HCT116 (cell line): ENCODE measurements at regions not wholly inside any gene's neighbourhood (a gene's known extent, or its start where the extent isn't known, plus 50 kb on each side); places are given as distances from the start of the nearest gene placed in this dataset.
"Not testable (repeated sequence)": the region's sequence is repeated elsewhere in the genome, so short reads cannot be mapped to it uniquely, and the experiment has no call there.

ENCODE experiments used
- ATAC-seq: fragments of 200-7000 bp; cut with Tn5 transposase; 2 replicates; pipeline ENCODE4 v1.9.1; 2020; ENCODE audit warnings: mild to moderate bottlenecking, moderate library complexity
- BruUV-seq: library from RNA; stranded (reverse); fragments of 400-500 nt; replicated peaks from 2 replicates; lab custom pipeline; 2021; lab: Mats Ljungman, UMichigan
- CTCF ChIA-PET: fragments of 300-600 bp; sonication (Branson Sonifier 250); formaldehyde crosslinking; loops from one replicate; lab custom pipeline; 2021; ENCODE audit warnings: antibody characterized with exemption; lab: Charles Lee
- POLR2A ChIA-PET: fragments of 300-600, 350-600 bp; sonication (Branson Sonifier 250); formaldehyde crosslinking; loops from one replicate; lab custom pipeline; 2021; ENCODE audit warnings: antibody characterized with exemption; lab: Charles Lee
- RAD21 ChIA-PET, 2 experiments: fragments of 300-600 bp; sonication (Branson Sonifier 250); formaldehyde crosslinking; loops; one replicate each; lab custom pipeline; 2023; ENCODE audit warnings: low total read pairs in 2 of 2; ENCODE audit not compliant: uncharacterized antibody in 2 of 2, unreplicated experiment in 2 of 2, low non-redundant PET in 1 of 2; lab: Charles Lee
- DNase-seq: peaks from one replicate; pipeline ENCODE4 v3.0.0-alpha.2; 2010; ENCODE audit warnings: low read depth, low spot score
- H2AFZ ChIP-seq: fragments of 200-600 bp; shearing (Covaris generic), sonication (generic); 2 replicates; pipeline ENCODE4 v1.6.1; 2017; ENCODE audit warnings: low read depth, mixed run types, mixed read lengths, antibody characterized with exemption, low read length; ENCODE audit not compliant: poor library complexity, severe bottlenecking
- H3K27ac ChIP-seq: 2 replicates; pipeline ENCODE4 v1.5.1; 2012; ENCODE audit warnings: low read depth, low read length
- H3K27me3 ChIP-seq: fragments of 200-600 bp; sonication (generic); 2 replicates; pipeline ENCODE4 v1.6.1; 2016; ENCODE audit warnings: mixed run types, low read length, mixed read lengths; ENCODE audit not compliant: insufficient read depth
- H3K36me3 ChIP-seq, 2 experiments: fragments of 200-500 bp in 1 of 2; fragments of 200-600 bp in 1 of 2; sonication (Bioruptor generic) in 1 of 2; sonication (generic) in 1 of 2; 2 replicates each; pipeline versions ENCODE4 v1.5.1 to v1.6.1; 2014 to 2016; ENCODE audit warnings: low read length in 2 of 2, inconsistent platforms in 1 of 2, mixed read lengths in 1 of 2, mixed run types in 1 of 2; ENCODE audit not compliant: insufficient read depth in 2 of 2, control insufficient read depth in 1 of 2
- H3K4me1 ChIP-seq, 2 experiments: fragments of 200-600 bp in 1 of 2; sonication (generic) in 1 of 2; 2 replicates each; pipeline versions ENCODE4 v1.5.1 to v1.6.1; 2012 to 2017; ENCODE audit warnings: low read length in 2 of 2, inconsistent platforms in 1 of 2, mild to moderate bottlenecking in 1 of 2, mixed read lengths in 1 of 2, mixed run types in 1 of 2, moderate library complexity in 1 of 2; ENCODE audit not compliant: insufficient read depth in 2 of 2, control insufficient read depth in 1 of 2
- H3K4me2 ChIP-seq: fragments of 200-600 bp; sonication (generic); 2 replicates; pipeline ENCODE4 v1.6.1; 2017; ENCODE audit warnings: mixed run types, low read length, mixed read lengths
- H3K4me3 ChIP-seq, 2 experiments: fragments of 200-600 bp in 1 of 2; sonication (generic) in 1 of 2; replicated peaks in 1 of 2; 2 replicates each; pipeline ENCODE4 v1.5.1; 2011 to 2016; ENCODE audit warnings: low read length in 2 of 2, control low read depth in 1 of 2, low read depth in 1 of 2, mild to moderate bottlenecking in 1 of 2, mixed read lengths in 1 of 2, mixed run types in 1 of 2
- H3K79me2 ChIP-seq: fragments of 200-600 bp; sonication (generic); 2 replicates; pipeline ENCODE4 v1.6.1; 2017; ENCODE audit warnings: mild to moderate bottlenecking, mixed run types, low read length, moderate library complexity, mixed read lengths; ENCODE audit not compliant: insufficient read depth
- H3K9ac ChIP-seq: fragments of 200-600 bp; sonication (generic); 2 replicates; pipeline ENCODE4 v1.6.1; 2016; ENCODE audit warnings: low read length, mixed read lengths
- H3K9me2 ChIP-seq: fragments of 200-600 bp; sonication (generic), shearing (Covaris generic); 2 replicates; pipeline ENCODE4 v1.6.1; 2017; ENCODE audit warnings: mixed run types, mild to moderate bottlenecking, moderate library complexity; ENCODE audit not compliant: insufficient read depth
- H3K9me3 ChIP-seq, 2 experiments: fragments of 200-500 bp in 1 of 2; fragments of 200-600 bp in 1 of 2; sonication (Bioruptor generic) in 1 of 2; sonication (generic) in 1 of 2; 2 replicates each; pipeline ENCODE4 v1.6.1; 2014 to 2017; ENCODE audit warnings: low read length in 2 of 2, mixed read lengths in 2 of 2, inconsistent platforms in 1 of 2, low read depth in 1 of 2, mild to moderate bottlenecking in 1 of 2, mixed run types in 1 of 2, moderate library complexity in 1 of 2; ENCODE audit not compliant: control insufficient read depth in 1 of 2, insufficient read depth in 1 of 2
- H4K20me1 ChIP-seq: fragments of 200-600 bp; sonication (generic), shearing (Covaris generic); 2 replicates; pipeline ENCODE4 v1.6.1; 2017; ENCODE audit warnings: mixed run types, mild to moderate bottlenecking, moderate library complexity; ENCODE audit not compliant: insufficient read depth
- CBX3 ChIP-seq: IDR thresholded peaks from 2 replicates; pipeline ENCODE4 v1.6.1; 2012; ENCODE audit warnings: low read depth
- EGR1 ChIP-seq: IDR thresholded peaks from 2 replicates; pipeline ENCODE4 v1.6.1; 2012; ENCODE audit warnings: low read depth
- FOSL1 ChIP-seq: IDR thresholded peaks from 2 replicates; pipeline ENCODE4 v1.6.1; 2012; ENCODE audit warnings: low read depth
- JUND ChIP-seq: IDR thresholded peaks from 2 replicates; pipeline ENCODE4 v1.6.1; 2012
- POLR2A ChIP-seq: IDR thresholded peaks from 2 replicates; pipeline ENCODE4 v1.7.0; 2011; ENCODE audit warnings: borderline replicate concordance; ENCODE audit not compliant: insufficient read depth, insufficient read length; ENCODE audit errors: extremely low read depth
- POLR2AphosphoS5 ChIP-seq: IDR thresholded peaks from 2 replicates; pipeline ENCODE4 v1.6.1; 2011; ENCODE audit warnings: mild to moderate bottlenecking, low read depth, low read length, moderate library complexity
- RAD21 ChIP-seq: IDR thresholded peaks from 2 replicates; pipeline ENCODE4 v1.6.1; 2012; ENCODE audit warnings: low read depth, mild to moderate bottlenecking
- REST ChIP-seq: IDR thresholded peaks from 2 replicates; pipeline ENCODE4 v1.6.1; 2012; ENCODE audit warnings: low read depth
- SP1 ChIP-seq: IDR thresholded peaks from 2 replicates; pipeline ENCODE4 v1.6.1; 2012; ENCODE audit warnings: low read depth
- SRF ChIP-seq: IDR thresholded peaks from 2 replicates; pipeline ENCODE4 v1.6.1; 2012; ENCODE audit warnings: low read depth
- YY1 ChIP-seq: IDR thresholded peaks from 2 replicates; pipeline ENCODE4 v1.6.1; 2011; ENCODE audit warnings: low read length, low read depth, moderate library complexity, mild to moderate bottlenecking; ENCODE audit not compliant: insufficient replicate concordance; ENCODE audit errors: extremely low read depth
- intact Hi-C: fragments of 100-400 bp; cut with micrococcal nuclease; formaldehyde crosslinking; loops from 2 replicates; pipeline ENCODE4 v1.10.0; 2022

DNA sequence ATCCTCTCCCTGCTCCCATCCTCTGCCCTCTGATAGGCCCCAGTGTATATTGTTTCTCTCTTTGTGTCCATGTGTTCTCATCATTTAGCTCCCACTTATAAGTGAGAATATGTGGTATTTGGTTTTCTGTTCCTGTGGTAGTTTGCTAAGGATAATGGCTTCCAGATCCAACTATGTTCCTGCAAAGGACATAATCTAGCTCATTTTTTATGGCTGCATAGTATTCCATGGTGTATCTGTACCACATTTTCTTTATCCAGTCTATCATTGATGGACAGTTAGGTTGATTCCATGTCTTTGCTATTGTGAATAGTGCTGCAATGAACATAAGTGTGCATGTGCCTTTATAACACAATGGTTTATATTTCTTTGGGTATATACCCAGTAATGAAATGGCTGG is 57.8 kb upstream of the SMIM30 start:
- DNase-seq, H3K36me3 ChIP-seq, H3K9me2 ChIP-seq, H3K4me1 ChIP-seq, RAD21 ChIA-PET, H3K9me3 ChIP-seq, intact Hi-C loops, POLR2A ChIA-PET, H3K79me2 ChIP-seq, BruUV-seq, ATAC-seq, H3K9ac ChIP-seq, H3K27me3 ChIP-seq, CTCF ChIA-PET, H3K4me3 ChIP-seq, H4K20me1 ChIP-seq, H2AFZ ChIP-seq, H3K4me2 ChIP-seq, H3K27ac ChIP-seq: not testable (repeated sequence)

GRCh38 chr7:113175525-113176104 is 57.3 kb upstream of the SMIM30 start:
- H3K9me2 ChIP-seq = no peaks in the 10 kb centered on the region
- DNase-seq (no peak), ATAC-seq (no peak)
- no TSS peak for BruUV-seq
- no peak for TF ChIP-seq CBX3
- no peak for TF ChIP-seq RAD21
- no peak for TF ChIP-seq YY1
- TF ChIP-seq EGR1 = no peak
- no peak for TF ChIP-seq REST
- no peak for TF ChIP-seq POLR2AphosphoS5
- TF ChIP-seq SP1 = no peak
- TF ChIP-seq FOSL1 = no peak
- TF ChIP-seq POLR2A = no peak
- TF ChIP-seq JUND = no peak
- TF ChIP-seq SRF = no peak
- H2AFZ ChIP-seq = no peak overlapping the region
- no peaks in the 10 kb centered on the region for H3K9me3 ChIP-seq
- H3K4me2 ChIP-seq = no peak overlapping the region
- RAD21 ChIA-PET = no interaction called here
- H3K4me3 ChIP-seq = no peak overlapping the region
- H3K27me3 ChIP-seq = no peaks in the 10 kb centered on the region
- no peaks in the 10 kb centered on the region for H3K4me1 ChIP-seq
- H3K27ac ChIP-seq = no peak overlapping the region
- H3K9ac ChIP-seq = no peak overlapping the region
- POLR2A ChIA-PET = no interaction called here
- no peaks in the 10 kb centered on the region for H3K36me3 ChIP-seq
- H4K20me1 ChIP-seq = no peaks in the 10 kb centered on the region
- CTCF ChIA-PET = no interaction called here
- intact Hi-C loops = no loop called here
- no peaks in the 10 kb centered on the region for H3K79me2 ChIP-seq
